HUES48 (cell line): ENCODE measurements at regions not wholly inside any gene's neighbourhood (a gene's known extent, or its start where the extent isn't known, plus 50 kb on each side); places are given as distances from the start of the nearest gene placed in this dataset.

ENCODE experiments used
- H3K27ac ChIP-seq: one replicate; pipeline ENCODE4 v1.7.0; 2013; ENCODE audit warnings: low read depth, low read length, inconsistent platforms
- H3K27me3 ChIP-seq: 2 replicates; pipeline ENCODE4 v1.6.1; 2013; ENCODE audit warnings: mild to moderate bottlenecking, low read length; ENCODE audit not compliant: control insufficient read depth, insufficient read depth
- H3K36me3 ChIP-seq: 2 replicates; pipeline ENCODE4 v1.6.1; 2013; ENCODE audit warnings: low read length; ENCODE audit not compliant: control insufficient read depth, insufficient read depth
- H3K4me1 ChIP-seq: 2 replicates; pipeline ENCODE4 v1.6.1; 2013; ENCODE audit warnings: mild to moderate bottlenecking, low read length; ENCODE audit not compliant: control insufficient read depth, insufficient read depth
- H3K4me3 ChIP-seq: 2 replicates; pipeline ENCODE4 v1.5.1; 2013; ENCODE audit warnings: mild to moderate bottlenecking, low read depth, low read length
- H3K9ac ChIP-seq: 2 replicates; pipeline ENCODE4 v1.6.1; 2013; ENCODE audit warnings: mild to moderate bottlenecking, low read depth, low read length, moderate library complexity
- H3K9me3 ChIP-seq: 2 replicates; pipeline ENCODE4 v1.6.1; 2013; ENCODE audit warnings: low read length; ENCODE audit not compliant: control insufficient read depth, insufficient read depth

GRCh38 chr3:178170698-178171535 is 365.3 kb upstream of the KCNMB2 start:
- Histone ChIP-seq H3K4me1 (no peaks in the 10 kb centered on the region), H3K4me3 (no peak overlapping the region), H3K9ac (no peak overlapping the region), H3K36me3 (no peaks in the 10 kb centered on the region), H3K27ac (no peak overlapping the region), H3K9me3 (no peaks in the 10 kb centered on the region), H3K27me3 (no peaks in the 10 kb centered on the region)

GRCh38 chr3:178172121-178172520 is 364.1 kb upstream of the KCNMB2 start:
- Histone ChIP-seq H3K4me1 (no peaks in the 10 kb centered on the region), H3K27ac (no peak overlapping the region), H3K36me3 (no peaks in the 10 kb centered on the region), H3K9me3 (no peaks in the 10 kb centered on the region), H3K4me3 (no peak overlapping the region), H3K27me3 (no peaks in the 10 kb centered on the region), H3K9ac (no peak overlapping the region)

- Histone ChIP-seq H3K9me3 (no peaks in the 10 kb centered on the region), H3K27ac (no peak overlapping the region), H3K9ac (no peak overlapping the region), H3K27me3 (no peaks in the 10 kb centered on the region), H3K4me3 (no peak overlapping the region), H3K4me1 (no peaks in the 10 kb centered on the region), H3K36me3 (no peaks in the 10 kb centered on the region)
These were observed 361.9 kb upstream of the KCNMB2 start for GRCh38 chr3:178174201-178174915.

GRCh38 chr3:178181088-178181487 is 355.1 kb upstream of the KCNMB2 start:
- Histone ChIP-seq H3K27me3 (no peaks in the 10 kb centered on the region), H3K36me3 (no peaks in the 10 kb centered on the region)

GRCh38 chr3:178181784-178182183 is 354.5 kb upstream of the KCNMB2 start:
- Histone ChIP-seq H3K9ac (no peak overlapping the region), H3K27ac (no peak overlapping the region), H3K36me3 (no peaks in the 10 kb centered on the region), H3K9me3 (no peaks in the 10 kb centered on the region), H3K4me3 (no peak overlapping the region), H3K4me1 (peaks cover 4% of the 10 kb centered on the region; the same call in 1 of the 2 replicates), H3K27me3 (no peaks in the 10 kb centered on the region)

More at GRCh38 chr3:178181088-178181487, 355.1 kb upstream of the KCNMB2 start:
- H3K9ac ChIP-seq: no peak overlapping the region
- H3K4me1 ChIP-seq: peaks cover 4% of the 10 kb centered on the region; the same call in 1 of the 2 replicates
- no peak overlapping the region for H3K4me3 ChIP-seq
- no peaks in the 10 kb centered on the region for H3K9me3 ChIP-seq
- no peak overlapping the region for H3K27ac ChIP-seq

GRCh38 chr3:178182337-178182779 is 353.9 kb upstream of the KCNMB2 start:
- Histone ChIP-seq H3K27me3 (no peaks in the 10 kb centered on the region), H3K27ac (no peak overlapping the region), H3K4me3 (no peak overlapping the region), H3K9ac (no peak overlapping the region), H3K4me1 (peaks cover 4% of the 10 kb centered on the region; the same call in 1 of the 2 replicates), H3K9me3 (no peaks in the 10 kb centered on the region), H3K36me3 (no peaks in the 10 kb centered on the region)

- H3K27me3 ChIP-seq: no peaks in the 10 kb centered on the region
- no peaks in the 10 kb centered on the region for H3K36me3 ChIP-seq
- no peak overlapping the region for H3K9ac ChIP-seq
- H3K4me3 ChIP-seq: no peak overlapping the region
- no peaks in the 10 kb centered on the region for H3K9me3 ChIP-seq
- H3K4me1 ChIP-seq: peaks cover 8% of the 10 kb centered on the region
- H3K27ac ChIP-seq: no peak overlapping the region
These were observed 351.4 kb upstream of the KCNMB2 start for GRCh38 chr3:178184833-178185232.

- H3K27me3 ChIP-seq: no peaks in the 10 kb centered on the region
- H3K4me1 ChIP-seq: peaks cover 22% of the 10 kb centered on the region
- H3K9ac ChIP-seq: no peak overlapping the region
- H3K27ac ChIP-seq: no peak overlapping the region
- H3K9me3 ChIP-seq: no peaks in the 10 kb centered on the region
- no peak overlapping the region for H3K4me3 ChIP-seq
- H3K36me3 ChIP-seq: no peaks in the 10 kb centered on the region
These were observed 349.6 kb upstream of the KCNMB2 start for GRCh38 chr3:178186666-178187065.

GRCh38 chr3:178189854-178190253 is 346.4 kb upstream of the KCNMB2 start:
- no peaks in the 10 kb centered on the region for H3K9me3 ChIP-seq

GRCh38 chr3:178193846-178194245 is 342.4 kb upstream of the KCNMB2 start:
- Histone ChIP-seq H3K27me3 (no peaks in the 10 kb centered on the region), H3K4me1 (peaks cover 22% of the 10 kb centered on the region), H3K4me3 (no peak overlapping the region), H3K9me3 (no peaks in the 10 kb centered on the region), H3K36me3 (no peaks in the 10 kb centered on the region), H3K9ac (no peak overlapping the region), H3K27ac (no peak overlapping the region)

More at GRCh38 chr3:178189854-178190253, 346.4 kb upstream of the KCNMB2 start:
- Histone ChIP-seq H3K27me3 (no peaks in the 10 kb centered on the region), H3K9ac (no peak overlapping the region), H3K4me3 (no peak overlapping the region), H3K36me3 (no peaks in the 10 kb centered on the region), H3K4me1 (peaks cover 22% of the 10 kb centered on the region), H3K27ac (no peak overlapping the region)

GRCh38 chr3:178194539-178194938 is 341.7 kb upstream of the KCNMB2 start:
- Histone ChIP-seq H3K4me3 (no peak overlapping the region), H3K27ac (no peak overlapping the region), H3K9me3 (no peaks in the 10 kb centered on the region), H3K36me3 (no peaks in the 10 kb centered on the region), H3K9ac (no peak overlapping the region), H3K4me1 (peaks cover 20% of the 10 kb centered on the region), H3K27me3 (no peaks in the 10 kb centered on the region)
